ENCODE measurements at regions not wholly inside any gene's neighbourhood (a gene's known extent, or its start where the extent isn't known, plus 50 kb on each side); places are given as distances from the start of the nearest gene placed in this dataset.
"Not testable (repeated sequence)": the region's sequence is repeated elsewhere in the genome, so short reads cannot be mapped to it uniquely, and the experiment has no call there.

GRCh38 chr3:197367081-197367780 is 68.8 kb upstream of the DLG1 start:
- no peak for DNase-seq

GRCh38 chr3:197366301-197367044 is 68.1 kb upstream of the DLG1 start:
- no peak for DNase-seq

GRCh38 chr3:197365586-197365985 is 67.2 kb upstream of the DLG1 start:
- DNase-seq, result no peak

GRCh38 chr3:197364410-197365071 is 66.1 kb upstream of the DLG1 start:
- DNase-seq, result no peak

- no peak for DNase-seq
Observed at GRCh38 chr3:197363553-197364409, 65.4 kb upstream of the DLG1 start.

GRCh38 chr3:197362081-197362480 is 63.7 kb upstream of the DLG1 start:
- DNase-seq, result no peak

- DNase-seq, result not testable (repeated sequence)
Observed at GRCh38 chr3:197360095-197360494, 61.7 kb upstream of the DLG1 start.

- DNase-seq, result not testable (repeated sequence)
Observed at GRCh38 chr3:197359476-197359875, 61.1 kb upstream of the DLG1 start.

- DNase-seq, result no peak
Observed at GRCh38 chr3:197356741-197357140, 58.3 kb upstream of the DLG1 start.

- no peak for DNase-seq
Observed at GRCh38 chr3:197356275-197356674, 57.9 kb upstream of the DLG1 start.

GRCh38 chr3:197355713-197356112 is 57.3 kb upstream of the DLG1 start:
- no peak for DNase-seq

GRCh38 chr3:197354568-197355001 is 56.2 kb upstream of the DLG1 start:
- DNase-seq, result no peak

GRCh38 chr3:197353867-197354567 is 55.6 kb upstream of the DLG1 start:
- no peak for DNase-seq

GRCh38 chr3:197353001-197353866 is 54.8 kb upstream of the DLG1 start:
- no peak for DNase-seq

- no peak for DNase-seq
Observed at GRCh38 chr3:197352382-197352781, 54.0 kb upstream of the DLG1 start.

- no peak for DNase-seq
Observed at GRCh38 chr3:197350446-197350845, 52.0 kb upstream of the DLG1 start.

- DNase-seq, result no peak
Observed at GRCh38 chr3:197349368-197349767, 51.0 kb upstream of the DLG1 start.

Data from activated T-cell treated with anti-CD3 and anti-CD28 coated beads, Interleukin-2, amount 50 U/mL, for 48 hours (primary cell).